Gastrocnemius medialis (tissue), 4 donors: ENCODE measurements at regions not wholly inside any gene's neighbourhood (a gene's known extent, or its start where the extent isn't known, plus 50 kb on each side); places are given as distances from the start of the nearest gene placed in this dataset.

ENCODE experiments used
- ATAC-seq, 2 donors: fragments of 150-250 bp; one replicate each; pipeline ENCODE4 v1.9.1; 2016
- DNase-seq, 2 donors: peaks; one replicate each; pipeline ENCODE4 v3.0.0-alpha.2; 2019
- H3K27ac ChIP-seq, 4 donors: fragments of 200-600 bp; sonication (generic); 1 replicate in 1 of 4; 2 replicates in 3 of 4; pipeline ENCODE4 v1.5.1; 2016 to 2018; ENCODE audit warnings: mild to moderate bottlenecking in 2 of 4, moderate library complexity in 1 of 4
- H3K27me3 ChIP-seq, 3 donors: fragments of 200-600 bp; sonication (generic) in 2 of 3; 1 replicate in 1 of 3; 2 replicates in 2 of 3; pipeline versions ENCODE4 v1.5.1 to v1.6.0; 2016 to 2019; ENCODE audit warnings: mild to moderate bottlenecking in 1 of 3, moderate library complexity in 1 of 3
- H3K36me3 ChIP-seq, 2 donors: fragments of 200-600 bp; sonication (generic) in 1 of 2; one replicate each; pipeline ENCODE4 v1.5.1; 2017 to 2018
- H3K4me1 ChIP-seq, 2 donors: fragments of 200-600 bp; sonication (generic) in 1 of 2; one replicate each; pipeline ENCODE4 v1.5.1; 2016 to 2017; ENCODE audit warnings: mild to moderate bottlenecking in 2 of 2
- H3K4me3 ChIP-seq, 4 donors: fragments of 200-600 bp; sonication (generic) in 3 of 4; 1 replicate in 1 of 4; 2 replicates in 3 of 4; pipeline ENCODE4 v1.5.1; 2016 to 2019; ENCODE audit warnings: mild to moderate bottlenecking in 2 of 4
- H3K9me3 ChIP-seq, 3 donors: fragments of 200-600 bp; sonication (generic) in 2 of 3; 1 replicate in 1 of 3; 2 replicates in 2 of 3; pipeline ENCODE4 v1.5.1; 2016 to 2019
- CTCF ChIP-seq, 5 experiments: fragments of 450-650 bp in 3 of 5; fragments of 200-600 bp in 2 of 5; sonication (generic) in 2 of 5; IDR thresholded peaks in 4 of 5; conservative IDR thresholded peaks in 1 of 5; 1 replicate in 4 of 5; 2 replicates in 1 of 5; pipeline ENCODE4 v1.5.1; 2016 to 2019; ENCODE audit warnings: antibody characterized with exemption in 5 of 5, mild to moderate bottlenecking in 3 of 5, moderate library complexity in 3 of 5
- POLR2A ChIP-seq, 2 donors: fragments of 450-650 bp; IDR thresholded peaks; one replicate each; pipeline ENCODE4 v1.6.1; 2017; ENCODE audit warnings: antibody characterized with exemption in 2 of 2, mild to moderate bottlenecking in 2 of 2, moderate library complexity in 2 of 2
- in situ Hi-C, 4 donors: fragments of 200-750 bp; cut with MboI; loops; one replicate each; pipeline versions ENCODE4 v1.15.0 to v1.8.0; 2017; ENCODE audit warnings: low sequenced_read_pairs in 4 of 4
- intact Hi-C: fragments of 100-400 bp; cut with DNase I; formaldehyde crosslinking; loops from one replicate; pipeline ENCODE4 v1.15.1; 2023; ENCODE audit warnings: low total_unique reads

DNA sequence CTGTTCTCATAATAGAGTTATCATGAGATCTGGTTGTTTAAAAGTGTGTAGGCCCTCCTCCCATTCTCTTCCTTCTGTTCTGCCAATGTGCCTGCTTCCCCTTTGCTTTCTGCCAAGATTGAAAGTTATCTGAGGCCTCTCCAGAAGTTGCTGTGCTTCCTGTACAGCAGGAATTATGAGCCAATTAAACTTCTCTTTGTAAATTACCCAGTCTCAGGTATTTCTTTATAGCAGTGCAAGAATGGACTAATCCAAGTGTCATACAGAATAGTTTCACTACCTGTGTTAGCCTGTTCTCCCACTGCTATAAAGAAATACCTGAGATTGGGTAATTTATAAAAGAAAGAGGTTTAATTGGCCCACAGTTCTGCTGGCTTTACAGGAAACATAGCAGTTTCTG is 100.0 kb downstream of the CD24 start:
- Histone ChIP-seq H3K4me3 (no peak overlapping the region), H3K4me1 (no peaks in the 10 kb centered on the region), H3K9me3 (no peaks in the 10 kb centered on the region), H3K27me3 (no peaks in the 10 kb centered on the region), H3K36me3 (no peaks in the 10 kb centered on the region), H3K27ac (no peak overlapping the region)
- no peak for DNase-seq
- no peak for ATAC-seq
- TF ChIP-seq POLR2A (IDR thresholded peaks at IDR 0.05) (no peak), CTCF (IDR thresholded peaks at IDR 0.05 in 4 of 5, conservative IDR thresholded peaks at IDR 0.05 in 1 of 5) (no peak)
- intact Hi-C loops: no loop called here
- in situ Hi-C loops: no loop called here

DNA sequence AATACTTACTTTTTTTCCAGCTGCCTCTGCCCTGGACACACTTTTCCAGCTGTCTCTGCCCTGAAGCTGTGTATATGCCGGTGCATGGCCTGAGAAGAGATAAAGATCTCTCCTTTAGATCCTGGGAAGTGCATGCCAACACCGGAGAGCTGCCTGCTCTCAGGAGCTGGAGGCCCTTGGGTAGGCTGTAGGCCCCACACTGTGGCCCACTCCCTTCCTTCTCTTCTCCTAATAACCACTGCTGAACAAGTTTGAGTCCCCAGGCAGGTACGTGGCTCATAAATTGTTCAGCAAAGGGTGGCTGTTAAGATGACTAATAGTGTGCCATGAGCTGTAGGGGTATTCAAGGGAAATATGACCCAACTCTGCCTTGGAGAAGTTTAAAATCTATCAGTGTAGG is 102.5 kb downstream of the CD24 start:
- no peak overlapping the region for H3K4me3 ChIP-seq
- H3K27me3 ChIP-seq: no peaks in the 10 kb centered on the region
- H3K4me1 ChIP-seq: no peaks in the 10 kb centered on the region
- no peak overlapping the region for H3K27ac ChIP-seq
- H3K9me3 ChIP-seq: no peaks in the 10 kb centered on the region
- ATAC-seq (no peak), DNase-seq (no peak)
- in situ Hi-C loops: no loop called here
- intact Hi-C loops: no loop called here
- TF ChIP-seq CTCF (IDR thresholded peaks at IDR 0.05 in 4 of 5, conservative IDR thresholded peaks at IDR 0.05 in 1 of 5): no peak
- no peak for TF ChIP-seq POLR2A (IDR thresholded peaks at IDR 0.05)
- H3K36me3 ChIP-seq: no peaks in the 10 kb centered on the region

DNA sequence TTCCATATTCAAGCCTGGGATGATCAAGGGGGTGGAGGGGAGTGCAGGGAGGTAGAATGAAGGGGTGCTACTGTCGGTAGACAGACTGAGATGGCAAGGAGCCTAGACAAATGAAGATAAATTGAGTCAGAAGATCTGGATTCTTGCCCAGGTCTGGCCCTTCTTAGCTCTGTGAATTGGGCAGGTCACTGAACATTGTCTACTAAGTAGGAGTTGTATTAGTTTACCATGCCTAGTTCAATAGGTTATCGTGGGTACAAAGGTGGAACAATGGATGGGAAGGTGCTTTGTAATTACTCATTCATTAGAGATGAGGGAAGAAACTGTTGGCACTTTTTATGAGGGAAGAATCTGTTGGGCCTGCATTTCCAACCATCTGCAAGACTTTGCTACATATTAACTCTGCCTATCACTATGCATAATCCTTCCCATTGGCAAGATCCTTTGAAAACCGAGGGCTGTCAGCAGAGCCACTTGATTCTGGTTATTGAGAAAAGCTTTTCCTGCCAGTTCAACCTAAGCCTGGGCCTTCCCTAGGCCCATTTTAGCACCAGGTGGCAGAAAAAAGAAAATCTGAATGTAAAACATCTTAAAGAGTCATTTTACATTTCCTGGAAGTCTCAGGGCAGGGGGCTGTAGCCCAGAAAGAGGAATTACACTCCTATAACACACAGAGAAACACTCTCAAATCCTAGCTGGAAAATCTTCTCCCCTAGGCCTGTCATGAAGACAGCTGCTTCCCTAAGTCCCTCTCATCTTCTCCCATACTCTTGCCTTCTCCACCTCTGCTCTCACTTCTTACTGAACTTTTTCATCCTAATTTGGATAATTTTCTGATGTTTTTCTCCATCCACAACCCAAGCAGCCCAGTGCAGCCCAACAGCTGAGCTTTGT is 103.5 kb downstream of the CD24 start:
- intact Hi-C loops: no loop called here
- H3K27me3 ChIP-seq: no peaks in the 10 kb centered on the region
- no peak overlapping the region for H3K4me3 ChIP-seq
- H3K36me3 ChIP-seq: no peaks in the 10 kb centered on the region
- TF ChIP-seq POLR2A (IDR thresholded peaks at IDR 0.05) (no peak), CTCF (IDR thresholded peaks at IDR 0.05 in 4 of 5, conservative IDR thresholded peaks at IDR 0.05 in 1 of 5) (no peak)
- DNase-seq: no peak
- H3K9me3 ChIP-seq: no peaks in the 10 kb centered on the region
- in situ Hi-C loops: no loop called here
- ATAC-seq: no peak
- no peak overlapping the region for H3K27ac ChIP-seq
- H3K4me1 ChIP-seq: no peaks in the 10 kb centered on the region

- ATAC-seq (no peak), DNase-seq (no peak)
- no peak overlapping the region for H3K4me3 ChIP-seq
- H3K4me1 ChIP-seq: no peaks in the 10 kb centered on the region
- no peak for TF ChIP-seq CTCF (IDR thresholded peaks at IDR 0.05 in 4 of 5, conservative IDR thresholded peaks at IDR 0.05 in 1 of 5)
- TF ChIP-seq POLR2A (IDR thresholded peaks at IDR 0.05): no peak
- no peaks in the 10 kb centered on the region for H3K27me3 ChIP-seq
- intact Hi-C loops (no loop called here), in situ Hi-C loops (no loop called here)
- no peaks in the 10 kb centered on the region for H3K36me3 ChIP-seq
- H3K27ac ChIP-seq: no peak overlapping the region
- H3K9me3 ChIP-seq: no peaks in the 10 kb centered on the region
Observed at GRCh38 chr6:106870069-106870468, 104.5 kb downstream of the CD24 start.
